GM10266 (cell line): ENCODE measurements at regions not wholly inside any gene's neighbourhood (a gene's known extent, or its start where the extent isn't known, plus 50 kb on each side); places are given as distances from the start of the nearest gene placed in this dataset.

Experiments used
- DNase-seq: peaks from one replicate; pipeline ENCODE4 v3.0.0; 2012; ENCODE audit errors: extremely low spot score
- TF ChIP-seq, protein P1 (sequence below): IDR thresholded peaks from 2 replicates; pipeline ENCODE4 v1.5.1; 2012; ENCODE audit warnings: mild to moderate bottlenecking, low read depth; ENCODE audit not compliant: control insufficient read depth, insufficient read depth; ENCODE audit errors: missing control alignments

DNA sequence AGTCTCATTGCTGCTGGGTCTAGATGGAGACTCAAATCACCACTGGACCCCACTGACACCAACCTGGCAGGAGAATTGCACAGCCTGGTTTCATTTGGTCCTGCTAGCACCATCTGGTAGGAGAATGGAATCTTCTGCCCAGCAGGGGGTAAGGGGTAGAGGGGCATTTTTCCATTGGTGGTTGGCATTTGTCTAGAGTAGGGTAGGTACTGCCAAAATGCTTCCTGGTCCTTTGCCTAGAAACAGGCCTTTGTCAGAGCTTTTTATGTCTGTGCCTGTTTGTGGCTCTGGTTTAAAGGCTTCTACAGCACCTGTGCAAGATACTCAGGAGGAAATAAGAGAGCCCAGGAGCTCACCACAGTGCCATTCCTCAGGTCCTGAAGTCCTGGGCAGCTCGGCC is 121.3 kb downstream of the KCTD12 start:
- no peak for DNase-seq
- TF ChIP-seq, protein P1, sequence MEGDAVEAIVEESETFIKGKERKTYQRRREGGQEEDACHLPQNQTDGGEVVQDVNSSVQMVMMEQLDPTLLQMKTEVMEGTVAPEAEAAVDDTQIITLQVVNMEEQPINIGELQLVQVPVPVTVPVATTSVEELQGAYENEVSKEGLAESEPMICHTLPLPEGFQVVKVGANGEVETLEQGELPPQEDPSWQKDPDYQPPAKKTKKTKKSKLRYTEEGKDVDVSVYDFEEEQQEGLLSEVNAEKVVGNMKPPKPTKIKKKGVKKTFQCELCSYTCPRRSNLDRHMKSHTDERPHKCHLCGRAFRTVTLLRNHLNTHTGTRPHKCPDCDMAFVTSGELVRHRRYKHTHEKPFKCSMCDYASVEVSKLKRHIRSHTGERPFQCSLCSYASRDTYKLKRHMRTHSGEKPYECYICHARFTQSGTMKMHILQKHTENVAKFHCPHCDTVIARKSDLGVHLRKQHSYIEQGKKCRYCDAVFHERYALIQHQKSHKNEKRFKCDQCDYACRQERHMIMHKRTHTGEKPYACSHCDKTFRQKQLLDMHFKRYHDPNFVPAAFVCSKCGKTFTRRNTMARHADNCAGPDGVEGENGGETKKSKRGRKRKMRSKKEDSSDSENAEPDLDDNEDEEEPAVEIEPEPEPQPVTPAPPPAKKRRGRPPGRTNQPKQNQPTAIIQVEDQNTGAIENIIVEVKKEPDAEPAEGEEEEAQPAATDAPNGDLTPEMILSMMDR = no peak

DNA sequence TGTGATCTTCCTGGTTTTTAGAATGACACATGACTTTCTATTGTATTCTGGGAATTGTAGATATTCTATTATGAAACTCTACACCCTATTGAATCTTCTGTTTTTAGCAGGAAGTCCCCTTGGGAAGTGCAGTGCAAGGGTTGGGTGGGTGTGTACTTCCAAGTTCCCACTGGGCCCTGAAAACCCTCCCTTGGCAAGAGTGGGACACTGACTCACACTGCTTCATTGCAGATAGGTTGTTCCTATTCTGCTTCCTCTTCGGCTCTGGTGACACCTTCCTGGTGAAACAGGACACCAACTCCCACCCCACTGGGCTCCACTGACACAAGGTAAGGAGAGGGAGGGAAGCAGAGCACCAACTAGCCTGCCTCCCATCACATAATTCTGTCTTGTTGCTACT is 121.8 kb downstream of the KCTD12 start:
- no peak for DNase-seq
- TF ChIP-seq, protein P1 = no peak

GRCh38 chr13:76762721-76763120 is 123.5 kb downstream of the KCTD12 start:
- TF ChIP-seq, protein P1 = no peak
- DNase-seq = no peak

GRCh38 chr13:76759877-76760276 is 126.3 kb downstream of the KCTD12 start:
- no peak for DNase-seq
- TF ChIP-seq, protein P1 = no peak

DNA sequence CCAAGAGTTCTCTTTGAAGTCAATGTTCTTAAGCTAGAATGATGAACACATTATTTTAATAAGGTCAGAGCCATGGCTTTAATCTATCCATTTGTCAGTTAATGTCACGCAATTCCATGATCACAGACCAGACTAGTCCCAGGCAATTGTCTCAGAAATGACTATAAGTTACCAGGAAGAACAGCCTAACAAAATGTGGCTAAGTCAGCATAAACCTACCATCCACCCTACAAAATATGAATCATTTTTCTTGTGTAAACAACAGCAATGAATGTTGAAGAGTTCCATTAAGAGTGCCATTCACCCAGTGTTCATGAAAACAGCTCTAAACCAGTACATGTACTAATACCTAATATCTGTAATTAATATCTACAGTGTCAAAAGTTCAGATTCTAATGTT is 127.5 kb downstream of the KCTD12 start:
- no peak for DNase-seq
- TF ChIP-seq, protein P1 = no peak

DNA sequence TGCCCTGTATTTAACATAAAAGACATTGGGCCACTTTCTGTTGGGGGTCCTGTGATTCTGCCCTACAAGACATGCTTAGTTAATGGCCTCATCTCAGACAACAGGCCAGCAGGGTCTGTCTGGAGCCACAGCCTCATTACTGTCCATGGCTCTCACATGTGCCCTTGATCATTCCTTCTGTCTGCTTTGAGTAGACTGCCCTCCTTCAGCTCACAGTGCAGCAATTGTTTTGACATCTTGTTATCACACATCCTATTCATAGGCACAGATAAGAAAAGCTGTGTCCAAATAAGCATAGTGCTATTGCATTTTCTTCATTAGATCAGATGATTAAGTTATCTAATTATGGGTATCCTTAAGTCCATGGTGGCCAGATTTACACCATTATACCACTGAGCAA is 127.9 kb downstream of the KCTD12 start:
- TF ChIP-seq, protein P1 = no peak
- no peak for DNase-seq

GRCh38 chr13:76756451-76756850 is 129.8 kb downstream of the KCTD12 start:
- TF ChIP-seq, protein P1 = no peak
- no peak for DNase-seq
